Kidney epithelial cell (primary cell): ENCODE measurements at regions not wholly inside any gene's neighbourhood (a gene's known extent, or its start where the extent isn't known, plus 50 kb on each side); places are given as distances from the start of the nearest gene placed in this dataset.

Experiments used
- DNase-seq: peaks from one replicate; pipeline ENCODE4 v3.0.0-alpha.2; 2010; ENCODE audit warnings: low read depth
- H3K27me3 ChIP-seq: 2 replicates; pipeline ENCODE4 v1.6.0; 2011; ENCODE audit warnings: low read length; ENCODE audit not compliant: control insufficient read depth, insufficient read depth
- H3K36me3 ChIP-seq: 2 replicates; pipeline ENCODE4 v1.5.1; 2011; ENCODE audit warnings: low read length; ENCODE audit not compliant: control insufficient read depth, insufficient read depth
- H3K4me3 ChIP-seq: 2 replicates; pipeline ENCODE4 v1.5.1; 2011; ENCODE audit warnings: low read depth, mild to moderate bottlenecking, control low read depth, low read length
- CTCF ChIP-seq: IDR thresholded peaks from 2 replicates; pipeline ENCODE4 v1.5.1; 2011; ENCODE audit warnings: mild to moderate bottlenecking, moderate library complexity, low read length, control low read depth, inconsistent platforms; ENCODE audit not compliant: insufficient read depth, poor library complexity, severe bottlenecking

GRCh38 chr7:46533946-46534345, 612.9 kb upstream of the IGFBP3 start:
- TF ChIP-seq CTCF, result no peak
- Histone ChIP-seq H3K4me3 (no peak overlapping the region), H3K27me3 (no peaks in the 10 kb centered on the region), H3K36me3 (no peaks in the 10 kb centered on the region)
- DNase-seq, result no peak

GRCh38 chr7:46532571-46532970, 611.5 kb upstream of the IGFBP3 start:
- no peaks in the 10 kb centered on the region for H3K27me3 ChIP-seq
- no peaks in the 10 kb centered on the region for H3K36me3 ChIP-seq
- no peak for TF ChIP-seq CTCF
- H3K4me3 ChIP-seq, result no peak overlapping the region
- DNase-seq, result no peak

- no peak for TF ChIP-seq CTCF
- no peaks in the 10 kb centered on the region for H3K36me3 ChIP-seq
- no peaks in the 10 kb centered on the region for H3K27me3 ChIP-seq
- no peak overlapping the region for H3K4me3 ChIP-seq
- no peak for DNase-seq
Observed at GRCh38 chr7:46530081-46530750, 609.1 kb upstream of the IGFBP3 start.

GRCh38 chr7:46527360-46527759, 606.3 kb upstream of the IGFBP3 start:
- DNase-seq, result no peak
- Histone ChIP-seq H3K4me3 (no peak overlapping the region), H3K36me3 (no peaks in the 10 kb centered on the region), H3K27me3 (no peaks in the 10 kb centered on the region)
- TF ChIP-seq CTCF, result no peak

- Histone ChIP-seq H3K4me3 (no peak overlapping the region), H3K36me3 (no peaks in the 10 kb centered on the region), H3K27me3 (no peaks in the 10 kb centered on the region)
- TF ChIP-seq CTCF, result no peak
- DNase-seq, result no peak
Observed at GRCh38 chr7:46525876-46526275, 604.8 kb upstream of the IGFBP3 start.

GRCh38 chr7:46524350-46524749, 603.3 kb upstream of the IGFBP3 start:
- Histone ChIP-seq H3K4me3 (no peak overlapping the region), H3K36me3 (no peaks in the 10 kb centered on the region), H3K27me3 (no peaks in the 10 kb centered on the region)
- no peak for DNase-seq
- TF ChIP-seq CTCF, result no peak
